GM12874 (cell line): ENCODE measurements at regions not wholly inside any gene's neighbourhood (a gene's known extent, or its start where the extent isn't known, plus 50 kb on each side); places are given as distances from the start of the nearest gene placed in this dataset.

Experiments used
- TF ChIP-seq, protein P1 (sequence below): IDR thresholded peaks from 2 replicates; pipeline ENCODE4 v1.5.1; 2011; ENCODE audit warnings: low read depth, mild to moderate bottlenecking, control low read depth, low read length, moderate library complexity; ENCODE audit not compliant: insufficient read depth

DNA sequence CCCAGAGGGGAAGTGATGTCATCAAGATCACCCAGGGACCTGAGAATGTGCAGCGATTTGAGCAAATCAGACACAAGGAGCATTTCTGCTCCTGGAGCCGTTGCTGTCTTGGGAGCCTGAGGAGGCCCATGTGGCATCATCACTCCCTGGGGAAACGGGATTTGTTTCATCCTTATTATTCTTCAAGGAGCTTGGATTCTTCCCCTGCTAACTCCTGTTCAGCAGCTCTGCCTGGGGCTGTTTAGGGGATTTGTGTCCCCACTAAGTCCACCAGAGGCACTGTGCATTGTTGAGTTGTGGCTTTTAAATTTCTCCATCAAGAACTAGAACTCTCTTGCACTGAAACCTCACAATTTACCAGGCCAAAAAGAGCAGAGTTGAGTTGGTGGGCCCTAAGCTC lies 104.2 kb upstream of the MSX1 start:
- TF ChIP-seq, protein P1, sequence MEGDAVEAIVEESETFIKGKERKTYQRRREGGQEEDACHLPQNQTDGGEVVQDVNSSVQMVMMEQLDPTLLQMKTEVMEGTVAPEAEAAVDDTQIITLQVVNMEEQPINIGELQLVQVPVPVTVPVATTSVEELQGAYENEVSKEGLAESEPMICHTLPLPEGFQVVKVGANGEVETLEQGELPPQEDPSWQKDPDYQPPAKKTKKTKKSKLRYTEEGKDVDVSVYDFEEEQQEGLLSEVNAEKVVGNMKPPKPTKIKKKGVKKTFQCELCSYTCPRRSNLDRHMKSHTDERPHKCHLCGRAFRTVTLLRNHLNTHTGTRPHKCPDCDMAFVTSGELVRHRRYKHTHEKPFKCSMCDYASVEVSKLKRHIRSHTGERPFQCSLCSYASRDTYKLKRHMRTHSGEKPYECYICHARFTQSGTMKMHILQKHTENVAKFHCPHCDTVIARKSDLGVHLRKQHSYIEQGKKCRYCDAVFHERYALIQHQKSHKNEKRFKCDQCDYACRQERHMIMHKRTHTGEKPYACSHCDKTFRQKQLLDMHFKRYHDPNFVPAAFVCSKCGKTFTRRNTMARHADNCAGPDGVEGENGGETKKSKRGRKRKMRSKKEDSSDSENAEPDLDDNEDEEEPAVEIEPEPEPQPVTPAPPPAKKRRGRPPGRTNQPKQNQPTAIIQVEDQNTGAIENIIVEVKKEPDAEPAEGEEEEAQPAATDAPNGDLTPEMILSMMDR = no peak

DNA sequence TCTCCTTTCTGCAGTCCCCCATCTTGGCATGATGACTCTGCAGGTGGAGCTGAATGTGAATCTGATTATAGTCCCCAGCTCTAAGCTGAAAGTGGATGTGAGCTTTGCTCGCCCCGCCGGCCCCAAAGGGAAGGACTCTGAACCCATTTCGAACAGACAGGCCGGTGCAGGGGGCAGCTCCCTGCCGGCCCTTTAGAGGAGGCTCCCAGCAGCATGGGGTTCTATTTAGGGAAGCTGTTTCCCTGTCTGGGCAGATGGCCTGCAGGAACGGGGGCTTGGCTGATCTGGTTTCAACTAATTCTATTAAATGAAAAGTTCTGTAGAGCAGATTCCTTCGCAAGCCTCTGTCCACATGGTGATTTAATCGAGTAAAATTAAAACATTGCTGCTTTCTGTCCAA lies 104.8 kb upstream of the MSX1 start:
- TF ChIP-seq, protein P1 = no peak

DNA sequence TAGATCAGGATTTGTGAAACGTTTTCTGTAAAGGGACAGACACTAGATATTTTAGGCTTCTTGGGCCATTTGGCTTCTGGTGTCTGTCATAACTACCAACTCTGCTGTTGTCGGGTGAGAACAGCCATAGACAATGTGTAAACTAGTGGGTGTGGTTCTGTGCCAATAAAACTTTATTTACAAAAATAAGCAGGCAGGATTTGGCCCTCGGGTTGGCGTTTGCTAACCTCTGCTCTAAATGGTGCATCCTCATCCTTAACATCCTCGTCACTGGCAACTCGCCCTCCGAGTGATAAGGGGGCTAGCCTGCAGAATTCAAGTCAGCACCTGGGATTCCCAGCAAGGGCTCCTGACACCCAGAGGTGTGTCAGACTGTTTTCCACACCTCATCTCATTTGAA lies 105.8 kb upstream of the MSX1 start:
- TF ChIP-seq, protein P1 = no peak

DNA sequence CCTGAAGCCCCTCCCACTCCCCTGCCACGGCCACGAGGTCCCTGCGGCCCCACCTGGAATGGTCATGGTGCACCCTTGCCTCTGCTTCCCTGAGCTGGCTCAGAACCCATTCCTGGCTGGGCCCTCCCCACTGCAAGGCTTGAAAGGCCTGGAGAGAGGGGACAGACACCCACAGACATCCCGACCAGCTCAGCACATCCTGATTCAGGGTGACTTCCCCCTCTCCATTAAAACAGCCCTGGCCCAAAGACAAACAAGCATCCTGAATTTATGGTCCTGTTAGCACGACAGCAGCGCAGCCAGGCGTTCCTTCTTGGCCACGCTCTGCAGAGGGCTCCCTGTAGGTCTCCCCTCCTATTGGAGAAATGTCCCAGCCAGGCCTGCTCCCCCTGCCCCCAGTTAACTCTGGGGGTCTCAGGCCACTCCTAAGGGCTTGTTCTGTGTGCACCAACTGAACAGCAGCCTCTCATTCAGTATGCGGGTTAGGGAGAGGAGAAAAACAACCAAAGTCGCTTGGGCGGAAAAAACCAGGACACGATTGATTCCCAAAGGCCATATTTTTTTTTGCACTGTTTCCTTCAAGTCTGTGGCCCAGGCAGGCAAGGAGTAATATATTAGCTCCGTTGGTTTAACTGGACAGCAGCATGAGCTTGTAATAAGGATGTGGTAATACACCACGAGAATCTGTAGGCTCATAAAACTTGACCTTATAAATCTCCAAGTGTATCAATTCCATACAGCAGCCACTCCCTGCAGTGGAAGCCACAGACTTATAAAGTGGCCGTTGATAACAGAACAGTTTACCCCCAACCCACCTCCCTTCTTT lies 106.7 kb upstream of the MSX1 start:
- TF ChIP-seq, protein P1 = no peak

DNA sequence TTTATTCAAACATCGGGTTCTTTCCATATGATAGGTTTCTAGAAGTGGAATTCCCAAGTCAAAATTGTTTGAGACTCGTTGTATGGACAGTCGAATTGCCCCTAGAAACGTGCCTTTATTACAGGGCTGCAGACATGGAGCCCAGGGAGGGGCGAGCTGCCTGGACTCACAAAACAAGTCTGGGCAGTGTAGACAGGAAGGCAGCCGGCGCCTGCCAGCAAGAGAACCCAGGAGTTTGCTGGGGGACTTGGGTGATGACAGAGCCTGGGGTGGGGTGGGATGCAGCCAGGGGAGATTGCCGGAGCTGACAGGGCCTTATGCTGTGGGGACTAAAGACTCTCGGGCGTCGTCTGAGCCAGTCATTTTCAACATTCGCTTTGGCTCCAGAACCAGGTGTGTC lies 107.4 kb upstream of the MSX1 start:
- TF ChIP-seq, protein P1 = no peak

DNA sequence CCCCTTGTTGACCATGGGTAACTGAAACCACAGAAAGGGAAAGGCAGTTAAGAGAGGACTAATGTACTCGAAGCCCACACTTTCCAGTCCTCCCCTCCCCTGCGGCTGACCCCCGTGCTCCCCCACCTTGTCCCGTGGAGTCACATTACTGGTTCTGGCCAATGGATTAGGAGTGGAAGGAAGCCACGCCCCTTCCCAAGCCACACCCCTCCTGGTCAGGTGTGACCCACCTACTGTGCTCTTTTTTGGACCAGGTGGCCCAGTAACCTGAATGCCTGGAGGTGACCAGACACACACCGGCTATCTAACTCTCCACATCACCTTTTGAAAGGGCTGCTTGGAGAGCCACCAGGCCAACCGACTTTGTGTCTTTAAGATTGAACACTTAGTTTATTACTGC lies 109.3 kb upstream of the MSX1 start:
- TF ChIP-seq, protein P1 = no peak

DNA sequence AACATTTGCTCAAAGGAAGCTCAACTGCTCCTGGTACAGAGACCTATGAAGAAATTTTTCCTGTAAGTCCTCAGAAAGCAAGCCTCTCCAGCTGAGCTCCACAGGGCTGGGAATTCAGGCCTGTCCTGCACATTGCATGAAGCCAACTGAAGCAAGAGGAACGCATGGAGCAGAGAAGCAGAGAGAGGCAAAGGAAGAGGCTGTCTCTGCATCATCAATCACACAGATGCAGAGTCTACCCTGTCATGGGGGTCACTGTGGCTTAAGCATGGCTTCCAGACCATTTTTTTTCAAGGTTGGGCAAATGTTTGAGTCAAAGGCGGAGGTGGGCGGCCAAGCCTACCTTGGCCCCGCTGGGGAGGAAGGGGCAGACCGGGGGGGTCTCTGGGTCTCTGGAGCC lies 110.3 kb upstream of the MSX1 start:
- TF ChIP-seq, protein P1 = no peak
